Mammary epithelial cell (primary cell): ENCODE measurements at regions not wholly inside any gene's neighbourhood (a gene's known extent, or its start where the extent isn't known, plus 50 kb on each side); places are given as distances from the start of the nearest gene placed in this dataset.

Experiments
- EZH2 ChIP-seq: IDR thresholded peaks from 2 replicates; pipeline ENCODE4 v1.6.1; 2012; ENCODE audit warnings: low read length, inconsistent platforms, borderline replicate concordance
- TF ChIP-seq, protein P1 (sequence below), 2 donors: IDR thresholded peaks in 1 of 2; conservative IDR thresholded peaks in 1 of 2; 2 replicates each; pipeline ENCODE4 v1.5.1; 2011 to 2012; ENCODE audit warnings: inconsistent platforms in 2 of 2, low read length in 2 of 2, mild to moderate bottlenecking in 2 of 2, control low read depth in 1 of 2, low read depth in 1 of 2; ENCODE audit not compliant: insufficient read depth in 1 of 2; ENCODE audit errors: extremely low read depth in 1 of 2

DNA sequence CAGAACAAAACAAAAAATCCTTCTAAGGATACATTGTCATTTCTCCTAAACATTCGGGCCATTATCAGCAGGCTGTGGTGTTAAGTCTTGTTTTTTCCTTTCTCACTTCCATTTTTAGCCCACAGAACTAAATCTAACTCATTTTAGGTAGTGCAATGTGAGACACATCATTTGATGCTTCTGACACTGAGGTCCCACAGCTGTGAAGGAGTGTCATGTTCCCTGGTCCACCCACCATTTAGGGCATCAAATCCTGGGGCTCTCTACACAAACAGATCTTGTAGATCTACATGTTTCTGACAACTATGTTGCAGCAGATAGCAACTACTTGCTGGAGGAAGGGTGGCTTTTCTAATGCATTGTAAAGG, 232.5 kb upstream of the IGFBP3 start:
- TF ChIP-seq, protein P1, sequence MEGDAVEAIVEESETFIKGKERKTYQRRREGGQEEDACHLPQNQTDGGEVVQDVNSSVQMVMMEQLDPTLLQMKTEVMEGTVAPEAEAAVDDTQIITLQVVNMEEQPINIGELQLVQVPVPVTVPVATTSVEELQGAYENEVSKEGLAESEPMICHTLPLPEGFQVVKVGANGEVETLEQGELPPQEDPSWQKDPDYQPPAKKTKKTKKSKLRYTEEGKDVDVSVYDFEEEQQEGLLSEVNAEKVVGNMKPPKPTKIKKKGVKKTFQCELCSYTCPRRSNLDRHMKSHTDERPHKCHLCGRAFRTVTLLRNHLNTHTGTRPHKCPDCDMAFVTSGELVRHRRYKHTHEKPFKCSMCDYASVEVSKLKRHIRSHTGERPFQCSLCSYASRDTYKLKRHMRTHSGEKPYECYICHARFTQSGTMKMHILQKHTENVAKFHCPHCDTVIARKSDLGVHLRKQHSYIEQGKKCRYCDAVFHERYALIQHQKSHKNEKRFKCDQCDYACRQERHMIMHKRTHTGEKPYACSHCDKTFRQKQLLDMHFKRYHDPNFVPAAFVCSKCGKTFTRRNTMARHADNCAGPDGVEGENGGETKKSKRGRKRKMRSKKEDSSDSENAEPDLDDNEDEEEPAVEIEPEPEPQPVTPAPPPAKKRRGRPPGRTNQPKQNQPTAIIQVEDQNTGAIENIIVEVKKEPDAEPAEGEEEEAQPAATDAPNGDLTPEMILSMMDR (conservative IDR thresholded peaks at IDR 0.05 in 1 of 2, IDR thresholded peaks at IDR 0.05 in 1 of 2; ENCODE audit: extremely low read depth in 1 of 2, insufficient read depth in 1 of 2, low read depth in 1 of 2, low read length in 2 of 2) = no peak
- no peak for TF ChIP-seq EZH2
